ENCODE measurements at regions not wholly inside any gene's neighbourhood (a gene's known extent, or its start where the extent isn't known, plus 50 kb on each side); places are given as distances from the start of the nearest gene placed in this dataset.

GRCh38 chr5:12825163-12825562 is 920.9 kb upstream of the CTNND2 start:
- DNase-seq (ENCODE audit: low read depth in 1 of 2, low spot score in 2 of 2) (no peak), FAIRE-seq (no peak)
- no peak overlapping the region for H3K18ac ChIP-seq (ENCODE audit: extremely low read depth, low read length)
- H3K9me3 ChIP-seq (ENCODE audit: insufficient read depth in 2 of 2, low read depth in 1 of 2, low read length in 1 of 2), result no peaks in the 10 kb centered on the region
- no peak overlapping the region for H3K23ac ChIP-seq (ENCODE audit: insufficient read length)
- H3K79me2 ChIP-seq (ENCODE audit: control insufficient read depth in 1 of 2, insufficient read depth in 2 of 2, low read length in 2 of 2), result no peaks in the 10 kb centered on the region
- ChIA-PET CTCF (ENCODE audit: partially characterized antibody) (no interaction called here), POLR2A (ENCODE audit: partially characterized antibody) (no interaction called here)
- no peak overlapping the region for H4K8ac ChIP-seq (ENCODE audit: extremely low read depth, insufficient read depth, low read length)
- H3K9ac ChIP-seq (replicated peaks in 1 of 4; ENCODE audit: extremely low read depth in 1 of 4, low read depth in 3 of 4, low read length in 3 of 4), result no peak overlapping the region
- TF ChIP-seq TAF7 (optimal IDR thresholded peaks at IDR 0.05; ENCODE audit: borderline replicate concordance, low read depth, low read length) (no peak), CHD1 (IDR thresholded peaks at IDR 0.05; ENCODE audit: low read depth, low read length) (no peak), EZH2 (IDR thresholded peaks at IDR 0.05; ENCODE audit: low read depth, low read length, severe bottlenecking) (no peak), GABPA (IDR thresholded peaks at IDR 0.05; ENCODE audit: borderline replicate concordance, insufficient read depth, low read length) (no peak), MAX (IDR thresholded peaks at IDR 0.05) (no peak)
- no peak overlapping the region for H3K4me2 ChIP-seq (ENCODE audit: insufficient read depth in 1 of 2, low read depth in 2 of 2, low read length in 2 of 2)
- no peak overlapping the region for H2AFZ ChIP-seq (ENCODE audit: low read length)
- 90% methylated on average over 2 of the region's 2 CpGs; no CpG with 5 or more reads in 1 of the 2 experiments for whole genome bisulfite sequencing, 2 experiments (ENCODE audit: extremely low coverage in 1 of 2, insufficient coverage in 1 of 2, insufficient read length in 1 of 2, insufficient replicate concordance in 2 of 2, low coverage in 1 of 2, low lambda C conversion rate in 2 of 2, missing lambda C conversion rate in 1 of 2)
- no peak overlapping the region for H3K27ac ChIP-seq (ENCODE audit: low read depth, low read length)
- no peak overlapping the region for H2AK5ac ChIP-seq (ENCODE audit: low read depth, low read length)
- no peak overlapping the region for H3K56ac ChIP-seq (replicated peaks; ENCODE audit: insufficient read length, low read depth, low read length)
- H2BK20ac ChIP-seq (ENCODE audit: low read length), result no peak overlapping the region
- no peak overlapping the region for H4K5ac ChIP-seq (ENCODE audit: insufficient read length, low read depth, low read length)
- H3K27me3 ChIP-seq (replicated peaks in 1 of 4; ENCODE audit: control insufficient read depth in 3 of 4, extremely low read depth in 1 of 4, insufficient read depth in 3 of 4, low read length in 3 of 4), result no peaks in the 10 kb centered on the region
- H4K91ac ChIP-seq (replicated peaks; ENCODE audit: insufficient read length, low read length), result no peak overlapping the region
- no peak overlapping the region for H3K4ac ChIP-seq (replicated peaks; ENCODE audit: insufficient read length, low read depth, low read length)
- H3K4me1 ChIP-seq (replicated peaks in 1 of 4; ENCODE audit: control insufficient read depth in 3 of 4, insufficient read depth in 4 of 4, low read length in 3 of 4), result no peaks in the 10 kb centered on the region
- no peak overlapping the region for H3K4me3 ChIP-seq (ENCODE audit: extremely low read depth in 1 of 4, insufficient read depth in 2 of 4, low read depth in 3 of 4, low read length in 4 of 4)
- no peaks in the 10 kb centered on the region for H3K23me2 ChIP-seq (ENCODE audit: low read depth, low read length)
- no peaks in the 10 kb centered on the region for H3K79me1 ChIP-seq (ENCODE audit: low read depth, low read length)
- H2BK120ac ChIP-seq (replicated peaks; ENCODE audit: low read depth, low read length), result no peak overlapping the region
- no peaks in the 10 kb centered on the region for H3K36me3 ChIP-seq (ENCODE audit: control insufficient read depth in 2 of 4, insufficient read depth in 4 of 4, low read length in 3 of 4)
- H2BK5ac ChIP-seq (ENCODE audit: low read depth, low read length), result no peak overlapping the region
- no peaks in the 10 kb centered on the region for H4K20me1 ChIP-seq (replicated peaks in 1 of 2; ENCODE audit: control insufficient read depth in 1 of 2, insufficient read depth in 2 of 2, low read length in 2 of 2)
- H2BK15ac ChIP-seq (ENCODE audit: low read length), result no peak overlapping the region
- no peak overlapping the region for H3K14ac ChIP-seq (ENCODE audit: insufficient read length)
- no peak overlapping the region for H2BK12ac ChIP-seq (ENCODE audit: low read depth, low read length)

Measured in H1 (cell line).